Left ventricle myocardium superior (tissue), 1 donor: ENCODE measurements at regions not wholly inside any gene's neighbourhood (a gene's known extent, or its start where the extent isn't known, plus 50 kb on each side); places are given as distances from the start of the nearest gene placed in this dataset.
A peak's percentile ranks its signal among the peaks of the same experiment; 100 is the strongest.

Experiments
- ATAC-seq: fragments of 200-7000 bp; cut with Tn5 transposase; one replicate; pipeline ENCODE4 v1.9.1; 2020; ENCODE audit warnings: mild to moderate bottlenecking, moderate library complexity
- DNase-seq: peaks from one replicate; pipeline ENCODE4 v3.0.0-alpha.2; 2020
- intact Hi-C: fragments of 100-400 bp; cut with micrococcal nuclease; formaldehyde crosslinking; loops from one replicate; pipeline ENCODE4 v1.11.0; 2022
- donor health status: DM: no; HTN: yes; CAD: no; lungs with severe emphysema.

DNA sequence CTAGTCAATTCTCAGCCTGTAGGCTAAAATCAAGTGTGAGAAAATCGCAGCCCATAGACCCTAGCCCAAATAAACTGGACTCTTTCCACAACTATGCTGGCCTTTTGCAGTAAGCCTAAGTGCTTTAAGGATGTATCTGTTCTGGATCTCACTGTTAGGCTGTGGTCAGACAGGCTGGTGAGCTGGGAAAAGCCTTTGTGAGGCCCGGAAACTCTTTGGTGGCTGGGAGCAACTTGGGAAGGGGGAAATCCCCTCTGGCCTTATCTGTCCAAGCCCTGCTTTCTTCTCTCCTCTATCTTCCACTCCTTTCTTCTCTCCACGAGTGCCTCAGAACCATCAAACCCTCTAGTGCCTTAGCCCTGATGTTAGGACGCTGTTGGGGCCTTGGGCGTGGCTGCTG lies 135.4 kb downstream of the LACC1 start:
- DNase-seq (no peak), ATAC-seq (no peak)
- intact Hi-C loops: no loop called here

DNA sequence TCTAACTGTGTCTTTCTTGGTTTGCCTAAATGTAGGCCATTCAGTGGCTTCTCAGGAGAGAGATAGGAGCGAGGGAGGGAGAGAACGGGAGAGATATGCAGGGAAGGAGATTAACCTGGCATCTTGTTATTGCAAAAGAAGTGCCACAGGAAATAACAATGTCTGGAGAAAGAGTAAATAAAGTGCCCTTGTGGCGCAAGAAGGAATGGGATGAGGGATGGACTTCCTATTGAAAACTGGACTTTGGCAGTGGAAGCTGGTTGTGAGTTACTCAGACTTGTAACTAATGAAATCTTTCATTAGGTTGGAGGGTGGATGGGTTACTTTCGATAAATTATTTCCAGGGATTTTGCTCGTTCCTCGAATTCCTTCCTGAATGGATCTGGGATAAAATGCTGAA lies 136.1 kb downstream of the LACC1 start:
- intact Hi-C loops: no loop called here
- DNase-seq: no peak
- ATAC-seq: no peak

DNA sequence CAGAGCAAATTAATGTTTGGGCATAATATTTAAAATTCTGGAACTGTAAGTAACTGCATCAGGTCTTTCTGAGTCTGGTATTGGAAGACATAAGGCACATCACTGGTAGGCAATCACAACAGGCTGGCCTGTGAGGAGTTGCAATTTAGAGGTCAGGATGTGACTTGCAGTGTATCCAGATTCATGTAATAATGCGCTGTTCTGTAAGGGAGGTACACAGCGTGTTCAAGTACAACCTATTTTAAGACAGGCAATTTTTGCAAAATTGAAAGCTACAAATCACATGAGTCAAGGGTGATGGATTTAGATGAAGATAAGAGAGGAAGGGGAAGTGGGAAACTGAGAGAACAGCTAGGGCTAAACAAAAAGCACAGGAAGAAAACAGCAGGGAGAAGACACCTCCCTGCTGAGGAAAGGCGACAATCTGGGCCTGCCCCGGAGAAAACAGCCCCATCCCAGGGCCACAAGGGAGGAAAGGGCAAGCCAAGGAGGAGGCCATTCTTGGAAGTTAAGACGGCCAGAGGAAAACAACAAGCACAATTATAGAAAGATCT lies 138.1 kb downstream of the LACC1 start:
- DNase-seq: no peak
- intact Hi-C loops: no loop called here
- peak; percentile 52 for ATAC-seq

DNA sequence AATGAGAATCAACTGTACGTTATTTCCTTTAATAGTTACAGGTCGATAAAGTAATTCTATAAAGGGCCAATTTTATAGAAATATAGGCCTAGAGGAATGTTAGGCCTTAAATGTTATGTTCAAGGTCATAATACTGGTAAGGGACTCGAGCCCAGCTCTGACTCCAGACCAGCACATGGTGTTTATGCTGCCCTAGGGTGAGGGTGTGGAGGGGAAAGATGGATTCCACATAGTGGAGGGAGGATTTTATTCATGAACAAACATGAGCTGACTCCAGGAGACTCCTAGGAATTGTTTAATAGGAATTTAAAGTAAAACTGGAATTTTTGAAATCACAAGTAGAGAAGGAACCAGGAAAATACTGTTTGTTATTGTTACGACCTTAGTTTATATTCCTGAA lies 139.9 kb downstream of the LACC1 start:
- ATAC-seq (no peak), DNase-seq (no peak)
- intact Hi-C loops: no loop called here

DNA sequence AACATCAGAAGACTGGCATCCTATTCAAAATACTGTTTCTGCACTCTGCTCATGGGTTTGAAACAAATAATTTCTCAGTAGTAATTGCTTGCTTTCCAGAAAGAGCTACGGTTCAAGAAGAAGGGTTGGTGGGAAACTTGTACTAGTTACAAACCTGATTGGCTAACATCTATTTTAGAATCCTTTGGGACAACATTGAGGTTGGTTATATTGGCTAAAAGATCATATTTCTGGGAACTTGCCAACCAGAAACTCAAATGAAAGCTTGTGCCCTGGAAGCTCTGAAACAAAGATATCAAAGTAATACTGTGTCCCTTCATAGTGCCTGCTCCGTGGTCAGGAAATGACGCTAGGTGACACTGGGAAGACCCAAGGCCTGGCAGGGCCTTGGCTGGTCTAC lies 141.7 kb downstream of the LACC1 start:
- ATAC-seq: no peak
- intact Hi-C loops: no loop called here
- no peak for DNase-seq

DNA sequence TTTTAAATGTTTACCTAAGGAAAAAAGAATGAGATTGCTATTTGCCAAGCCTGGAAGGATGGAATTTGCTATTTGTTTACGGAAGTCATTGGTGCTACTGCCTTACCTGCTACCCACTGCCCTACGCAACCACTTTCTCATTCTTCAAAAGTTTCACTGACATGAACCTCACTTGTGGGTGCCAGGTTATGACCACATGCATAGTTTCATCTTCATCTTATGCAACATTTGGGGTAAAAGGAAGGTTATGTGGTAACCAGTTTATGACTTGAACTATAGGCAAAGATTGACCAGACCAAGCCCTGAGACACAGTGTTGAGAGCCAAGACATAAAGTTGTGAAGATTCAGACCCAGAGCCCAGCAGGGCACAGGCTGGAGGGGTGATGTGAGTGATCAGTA lies 142.5 kb downstream of the LACC1 start:
- ATAC-seq: no peak
- intact Hi-C loops: no loop called here
- no peak for DNase-seq

DNA sequence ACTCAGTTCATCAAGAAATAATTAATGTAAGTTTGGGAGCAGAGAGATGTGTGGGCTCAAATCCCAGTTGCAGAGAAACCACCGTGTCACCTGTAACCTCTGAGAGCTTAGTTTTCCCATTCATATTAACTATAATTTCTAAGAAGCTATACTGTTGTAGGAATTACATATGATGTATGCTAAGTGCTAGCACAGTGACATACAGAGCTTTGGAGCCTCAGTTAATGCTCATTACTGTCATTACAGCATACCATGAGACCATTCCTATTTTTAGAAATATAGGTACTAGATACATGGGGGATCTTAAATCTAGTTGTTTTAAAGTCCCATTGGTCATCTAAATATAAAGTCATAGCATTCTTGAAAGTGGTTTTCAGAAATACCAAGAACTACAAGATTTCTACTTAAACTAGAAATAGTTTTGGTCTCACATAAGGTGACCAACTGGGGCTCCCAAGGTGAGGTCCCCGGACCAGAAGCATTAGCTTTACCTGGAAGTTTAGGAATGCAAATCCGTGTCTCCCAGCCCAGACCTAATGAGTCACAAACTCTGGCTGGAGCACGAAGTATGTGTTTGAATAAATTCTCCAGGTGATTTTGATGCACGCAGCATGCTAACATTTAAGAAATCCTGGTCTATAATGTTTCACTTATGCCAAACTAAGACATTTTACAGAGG lies 144.6 kb downstream of the LACC1 start:
- DNase-seq (no peak), ATAC-seq (no peak)
- intact Hi-C loops: no loop called here

DNA sequence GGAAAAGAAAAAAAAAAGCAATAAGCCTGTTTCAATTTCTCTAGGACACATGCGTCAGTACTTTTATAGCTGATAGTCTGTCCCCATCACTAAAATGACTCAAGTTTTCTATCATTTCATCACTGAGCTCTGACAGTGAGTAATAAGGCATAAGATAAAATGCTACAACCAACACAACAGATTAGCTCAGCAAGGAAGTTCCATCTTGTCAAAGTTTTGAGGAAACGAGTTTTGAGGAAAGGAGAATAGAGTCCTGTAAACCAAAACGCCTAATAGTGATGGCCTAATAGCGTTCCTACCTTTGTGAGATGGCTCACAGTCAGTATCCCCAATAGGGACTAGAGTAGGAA lies 145.1 kb downstream of the LACC1 start:
- DNase-seq (no peak), ATAC-seq (no peak)
- intact Hi-C loops: no loop called here

DNA sequence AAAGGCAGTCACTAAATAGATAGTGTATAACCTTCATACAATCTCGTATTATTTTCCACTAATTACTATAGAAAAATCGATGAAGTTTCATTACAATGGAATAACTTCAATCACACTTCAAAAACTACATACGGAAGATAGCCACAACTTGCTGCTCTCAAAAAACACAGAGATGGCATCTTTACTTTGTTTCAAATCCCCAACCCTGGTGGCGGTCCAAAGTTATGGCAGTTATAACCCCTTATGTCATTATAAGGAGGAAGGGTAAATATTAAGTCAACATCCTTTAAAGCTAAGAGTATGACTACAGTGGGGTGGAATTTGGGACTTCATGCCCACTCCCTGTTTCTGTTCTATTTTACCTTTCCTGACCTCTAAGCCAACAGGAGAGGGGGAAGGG lies 146.5 kb downstream of the LACC1 start:
- intact Hi-C loops: no loop called here
- no peak for DNase-seq
- ATAC-seq: no peak

DNA sequence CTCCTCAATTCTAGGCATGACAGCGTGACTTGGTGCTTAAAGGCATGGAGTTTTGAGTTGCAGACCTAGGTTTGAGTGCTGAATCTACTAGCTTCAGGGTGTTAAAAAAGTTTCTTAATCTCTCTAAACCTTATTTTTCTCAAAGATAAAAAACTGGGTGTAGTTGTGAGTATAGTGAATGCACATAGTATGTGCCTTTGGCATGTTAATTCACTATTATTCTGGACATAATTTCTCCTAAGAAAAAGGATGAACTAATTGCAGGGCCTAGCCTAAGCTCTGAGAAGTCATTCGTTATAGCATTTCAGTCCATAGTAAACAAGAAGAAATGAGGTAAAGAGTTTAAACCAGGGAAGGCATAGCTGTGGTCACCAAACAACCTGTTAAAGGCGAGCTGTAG lies 149.0 kb downstream of the LACC1 start:
- intact Hi-C loops: no loop called here
- no peak for ATAC-seq

DNA sequence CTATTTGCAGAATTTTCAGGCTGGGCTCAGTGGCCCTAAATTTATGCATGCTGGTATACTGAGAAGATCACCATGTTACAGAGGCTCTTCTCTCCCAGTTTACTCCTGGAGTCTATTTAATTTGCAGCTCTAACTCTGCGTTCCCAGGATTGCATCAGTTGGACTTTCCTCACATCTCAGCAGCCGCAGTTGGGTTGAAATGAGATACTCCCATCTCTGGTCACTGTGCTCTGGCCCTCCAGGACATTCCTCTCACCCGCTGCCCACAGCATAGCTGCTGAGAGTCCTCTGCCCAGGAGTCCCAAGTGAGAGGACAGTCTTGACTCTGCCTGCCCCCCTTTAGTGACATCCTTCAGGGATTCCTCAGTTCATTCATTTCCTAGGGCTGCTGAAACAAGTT lies 150.9 kb downstream of the LACC1 start:
- ATAC-seq: no peak
- no peak for DNase-seq
- intact Hi-C loops: no loop called here

More for the DNA sequence above, 149.0 kb downstream of the LACC1 start:
- DNase-seq: no peak

DNA sequence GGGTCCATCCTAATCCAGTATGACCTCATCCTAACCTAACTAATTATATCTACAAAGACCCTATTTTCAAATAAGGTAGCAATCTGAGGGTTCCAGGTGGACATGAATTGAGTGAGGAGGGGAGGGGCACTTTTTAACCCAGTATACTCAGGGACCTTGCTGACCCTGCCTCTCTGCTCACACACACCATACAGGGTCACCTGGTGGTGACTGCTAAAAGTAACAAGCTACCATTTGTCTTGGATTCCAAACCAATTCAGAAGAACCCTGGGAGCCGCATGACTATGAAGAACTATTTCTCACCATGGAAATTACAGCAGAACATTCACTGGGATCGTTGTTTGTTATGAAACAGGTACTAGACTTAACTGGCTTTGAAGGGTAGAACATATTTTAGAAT lies 151.9 kb downstream of the LACC1 start:
- DNase-seq (no peak), ATAC-seq (no peak)
- intact Hi-C loops: no loop called here

DNA sequence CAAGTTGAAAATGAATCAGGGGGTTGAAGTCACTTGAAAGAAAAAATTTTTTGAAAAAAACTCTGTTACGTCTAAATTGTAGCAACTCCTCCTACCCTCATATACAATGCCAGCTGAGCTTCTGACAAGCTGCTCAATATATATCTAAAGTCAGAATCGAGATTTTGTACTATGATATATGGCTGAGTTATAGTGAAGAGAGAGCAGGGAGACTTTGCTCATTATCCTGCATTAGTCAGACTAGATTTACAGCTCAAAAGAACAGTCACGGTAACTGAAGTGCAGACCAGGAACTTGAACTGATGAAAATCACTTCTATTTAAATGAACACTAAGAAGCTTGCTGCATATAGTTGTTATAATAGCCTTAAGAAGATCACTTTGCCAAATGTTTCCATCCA lies 153.1 kb downstream of the LACC1 start:
- DNase-seq (no peak), ATAC-seq (no peak)
- intact Hi-C loops: no loop called here

DNA sequence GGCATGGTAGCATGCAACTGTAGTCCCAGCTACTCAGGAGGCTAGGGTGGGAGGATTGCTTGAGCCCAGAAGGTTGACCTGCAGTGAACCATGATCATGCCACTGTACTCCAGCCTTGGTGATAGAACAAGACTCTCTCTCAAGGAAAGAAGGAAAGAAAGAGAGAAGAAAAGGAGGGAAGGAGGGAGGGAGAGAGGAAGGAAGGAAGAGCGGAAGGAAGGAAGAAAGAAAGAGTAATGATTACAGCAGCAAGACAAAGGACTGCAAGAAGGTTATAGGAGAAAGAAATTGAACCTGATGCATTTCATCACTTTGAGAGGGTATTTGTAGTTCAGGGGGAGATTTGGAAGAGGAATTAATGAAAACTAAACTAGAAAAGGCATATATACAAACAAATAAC lies 155.7 kb downstream of the LACC1 start:
- ATAC-seq: no peak
- no peak for DNase-seq
- intact Hi-C loops: no loop called here

DNA sequence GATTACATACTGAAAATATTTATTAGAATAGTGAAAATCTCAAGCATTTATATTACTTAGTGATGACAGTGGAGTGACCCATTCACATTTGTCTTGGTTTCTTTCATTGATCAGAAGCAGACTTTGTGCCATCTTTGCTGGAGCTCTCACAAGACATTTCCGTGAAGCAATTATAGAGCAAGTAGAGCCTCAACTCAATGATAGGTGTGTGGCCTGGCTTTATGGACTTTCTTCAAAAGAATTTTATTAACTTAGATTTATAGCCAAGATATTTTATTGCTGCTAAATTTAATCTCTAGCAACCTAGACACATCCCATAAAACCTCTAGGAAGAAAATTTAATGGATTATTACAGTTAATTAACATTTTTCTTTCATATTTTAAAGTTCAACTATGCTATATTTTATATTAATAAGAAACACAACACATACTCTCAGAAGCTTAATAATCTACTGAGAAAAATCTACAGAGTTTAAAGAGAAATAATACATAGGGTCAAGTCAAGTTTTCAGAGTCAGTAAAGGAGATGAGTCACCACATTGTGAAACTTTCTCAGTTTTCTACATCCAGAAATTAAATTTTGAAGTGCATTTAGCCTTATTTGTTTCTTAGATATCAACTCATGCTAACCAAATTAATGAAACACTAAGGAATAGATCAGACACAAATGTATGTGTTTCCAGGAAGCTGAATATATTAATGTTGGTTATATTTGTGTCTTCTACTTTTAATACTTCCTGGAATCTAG lies 160.5 kb downstream of the LACC1 start:
- DNase-seq (no peak), ATAC-seq (no peak)
- intact Hi-C loops: loop anchor here (10.0 kb wide), 1 partner anchor 135 kb away; no protein-coding TSS in a partner anchor

DNA sequence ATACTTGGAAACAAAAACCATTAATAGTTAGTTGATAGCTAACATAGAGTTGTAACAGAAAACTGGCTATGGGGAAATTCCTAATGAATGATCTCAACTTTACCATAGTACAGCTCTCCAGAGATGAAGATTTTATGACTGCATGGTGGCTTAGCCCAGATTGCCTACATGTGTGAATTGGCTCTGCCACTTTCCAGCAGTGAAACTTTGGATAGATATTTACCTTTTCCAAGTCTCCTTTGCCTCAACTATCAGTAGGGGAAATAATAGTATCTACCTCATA lies 161.1 kb downstream of the LACC1 start:
- no peak for ATAC-seq
- intact Hi-C loops: loop anchor here (10.0 kb wide), 1 partner anchor 136 kb away; no protein-coding TSS in a partner anchor
- DNase-seq: no peak

DNA sequence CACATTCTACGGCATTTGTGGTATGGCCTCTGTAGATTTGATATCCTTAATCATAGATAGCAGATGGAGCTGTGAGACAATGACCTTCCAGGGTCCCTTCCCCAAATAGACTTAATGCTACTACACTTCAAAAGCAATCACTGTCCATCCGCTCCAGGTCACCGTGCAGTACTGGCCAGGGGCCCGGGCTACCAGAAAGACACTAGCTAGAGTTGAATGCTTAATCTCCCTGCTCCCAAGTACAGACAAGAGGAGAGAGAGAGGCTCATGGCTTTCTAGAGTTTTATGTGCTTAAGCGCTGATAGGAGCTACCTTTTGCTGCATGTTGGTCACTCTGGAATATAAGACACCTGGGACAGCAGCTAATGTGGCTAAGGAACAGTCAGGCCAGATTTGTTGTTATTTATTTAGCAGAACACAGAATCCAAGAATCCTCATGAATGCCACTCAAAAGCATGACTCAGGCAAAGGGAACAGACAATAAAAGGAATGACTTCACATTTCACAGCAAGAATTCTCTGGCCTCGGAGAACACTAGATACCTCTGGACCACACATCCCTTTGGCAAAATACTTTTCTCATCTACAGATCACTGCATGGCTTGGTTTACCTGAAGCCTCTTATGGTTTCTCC lies 165.0 kb downstream of the LACC1 start:
- intact Hi-C loops: loop anchor here (10.0 kb wide), 1 partner anchor 140 kb away; no protein-coding TSS in a partner anchor
- ATAC-seq: peak; percentile 55
- peak; percentile 41 for DNase-seq

DNA sequence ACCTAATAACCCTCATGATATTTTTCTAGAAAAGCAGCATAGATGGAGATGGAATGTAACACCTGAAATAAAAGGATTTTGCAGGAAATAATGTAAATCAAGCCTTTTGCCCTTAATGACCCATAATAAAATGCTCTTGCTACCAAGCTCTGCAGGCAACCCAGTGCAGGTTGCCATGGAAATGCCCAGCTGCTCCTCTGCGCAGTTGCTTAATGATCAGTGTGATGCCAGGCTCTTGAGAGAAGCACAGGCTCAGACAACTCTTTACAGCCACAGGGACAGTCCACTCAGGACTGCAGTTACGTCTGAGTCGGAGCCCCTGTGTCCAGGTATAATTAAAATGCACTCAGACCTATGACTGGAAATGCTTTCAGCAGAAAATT lies 165.5 kb downstream of the LACC1 start:
- intact Hi-C loops: loop anchor here (10.0 kb wide), 1 partner anchor 140 kb away; no protein-coding TSS in a partner anchor
- DNase-seq (no peak), ATAC-seq (no peak)

DNA sequence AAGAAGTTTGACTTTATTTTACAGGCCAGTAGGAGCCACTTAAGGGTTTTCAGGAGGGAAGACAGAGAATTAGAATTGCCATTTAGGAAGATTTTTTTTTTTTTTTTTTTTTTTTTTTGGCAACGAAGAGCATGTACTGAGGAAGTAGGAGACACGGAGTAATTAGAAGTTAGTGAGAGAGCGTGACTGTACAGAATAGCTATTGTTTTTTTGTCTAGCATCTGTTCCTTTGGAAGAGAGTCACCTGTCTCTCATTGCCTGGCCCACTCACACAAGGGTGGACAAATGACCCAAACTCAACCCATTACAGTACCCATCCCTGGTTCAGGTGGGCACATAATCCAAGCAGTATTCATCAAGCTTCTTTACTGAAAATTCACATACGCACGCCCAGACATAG lies 166.7 kb downstream of the LACC1 start:
- ATAC-seq (no peak), DNase-seq (no peak)
- intact Hi-C loops: loop anchor here (10.0 kb wide), 1 partner anchor 142 kb away; no protein-coding TSS in a partner anchor

DNA sequence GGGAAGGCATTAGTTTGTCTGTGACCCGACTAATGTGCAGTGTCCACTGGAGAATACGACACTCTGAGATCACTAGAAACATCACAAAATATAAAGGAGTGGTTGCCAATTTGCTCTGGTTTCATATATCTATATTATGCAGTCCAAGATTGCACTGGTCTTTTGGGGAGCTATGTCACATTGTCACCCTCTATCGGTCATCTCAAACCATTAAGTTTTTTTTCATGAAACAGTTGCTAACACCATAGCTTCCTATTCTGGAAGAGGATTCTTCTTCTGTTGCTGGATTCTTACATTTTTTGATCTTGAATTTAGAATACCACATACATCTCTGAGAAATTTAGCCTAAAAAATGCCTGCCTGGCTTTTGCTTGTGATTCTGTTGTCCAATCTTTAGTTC lies 168.6 kb downstream of the LACC1 start:
- ATAC-seq: no peak
- no peak for DNase-seq
- intact Hi-C loops: loop anchor here (10.0 kb wide), 1 partner anchor 144 kb away; no protein-coding TSS in a partner anchor
